GM19452 (cell line): ENCODE measurements at regions not wholly inside any gene's neighbourhood (a gene's known extent, or its start where the extent isn't known, plus 50 kb on each side); places are given as distances from the start of the nearest gene placed in this dataset.
A peak's percentile ranks its signal among the peaks of the same experiment; 100 is the strongest.

Experiments
- ATAC-seq: cut with Tn5 transposase; IDR thresholded peaks from one replicate; pipeline ENCODE4 v1.9.1; 2021; ENCODE audit not compliant: unreplicated experiment

DNA sequence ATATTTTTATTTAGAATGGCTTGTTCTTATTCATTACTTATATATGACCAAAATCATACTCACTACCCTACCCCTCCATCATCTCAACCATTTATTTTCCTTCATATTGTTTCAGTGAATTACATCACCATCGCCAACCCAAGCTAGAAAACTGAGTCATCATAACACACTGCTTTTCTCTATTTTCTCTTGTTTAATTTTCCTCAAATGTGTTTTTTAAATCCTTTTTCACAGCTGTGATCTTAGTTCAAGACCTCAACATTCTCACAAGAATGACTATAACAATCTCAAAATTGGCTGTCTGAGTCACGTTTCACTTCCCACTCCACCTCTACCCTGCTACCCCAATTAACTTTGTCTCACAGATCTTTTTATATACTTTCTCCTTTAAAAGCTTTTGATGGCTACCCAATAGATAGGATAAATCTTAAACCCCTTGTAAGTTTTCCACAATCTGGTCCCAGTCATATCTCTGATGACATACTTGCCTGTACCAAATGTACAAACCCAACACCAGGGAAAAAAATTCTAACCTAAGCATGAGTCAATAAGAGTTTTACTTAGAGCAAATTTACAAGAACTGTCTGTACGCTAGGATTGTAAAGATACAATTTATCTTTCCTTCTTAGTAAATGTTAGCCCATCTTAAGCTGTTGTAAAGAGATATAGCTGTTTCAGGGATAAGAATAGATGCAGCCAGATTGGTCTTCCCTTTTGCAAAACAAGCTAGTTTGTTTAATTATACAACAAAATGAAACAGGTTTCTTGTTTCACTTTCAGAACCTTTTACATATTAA lies 635.1 kb upstream of the SLC39A10 start:
- peak; percentile 78 for ATAC-seq

DNA sequence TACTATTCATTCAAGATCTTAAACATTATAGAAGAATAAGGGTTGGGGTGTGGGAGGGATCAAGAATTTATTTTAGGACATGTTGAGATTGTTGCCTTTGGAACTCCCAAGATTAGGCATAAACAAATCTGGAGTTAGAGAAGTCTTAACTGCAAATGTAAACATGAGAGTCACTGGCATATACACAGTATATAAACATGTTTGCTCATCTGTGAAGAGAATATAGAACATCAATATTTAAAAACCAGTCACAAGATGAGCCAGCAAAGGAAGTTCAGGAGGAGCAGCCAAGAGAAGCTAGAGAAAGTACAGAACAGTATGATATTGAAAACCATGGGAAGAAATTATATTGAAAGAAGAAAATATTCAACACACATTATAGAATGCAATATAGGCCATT lies 638.6 kb upstream of the SLC39A10 start:
- ATAC-seq, result no peak

DNA sequence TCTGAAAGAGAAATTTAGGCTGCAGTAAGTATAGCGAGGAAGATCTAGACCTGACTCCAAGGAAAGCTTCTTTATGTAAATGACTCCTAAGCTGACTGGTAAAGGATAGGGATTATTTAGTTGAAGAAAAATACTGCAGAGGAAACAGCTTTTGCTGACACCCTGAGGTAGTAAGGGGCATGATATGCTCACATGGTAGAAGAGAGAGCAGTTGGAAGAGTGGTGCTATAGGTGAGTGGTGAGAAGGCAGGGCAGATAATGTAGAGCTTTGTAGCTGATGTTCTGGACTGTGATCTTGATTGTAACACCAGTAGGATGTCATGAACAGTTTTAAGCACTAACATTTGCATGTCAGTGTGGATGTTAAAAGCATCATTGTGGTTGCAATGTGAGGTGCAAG lies 639.1 kb upstream of the SLC39A10 start:
- no peak for ATAC-seq

GRCh38 chr2:195016841-195017240 lies 640.2 kb upstream of the SLC39A10 start:
- ATAC-seq, result no peak

DNA sequence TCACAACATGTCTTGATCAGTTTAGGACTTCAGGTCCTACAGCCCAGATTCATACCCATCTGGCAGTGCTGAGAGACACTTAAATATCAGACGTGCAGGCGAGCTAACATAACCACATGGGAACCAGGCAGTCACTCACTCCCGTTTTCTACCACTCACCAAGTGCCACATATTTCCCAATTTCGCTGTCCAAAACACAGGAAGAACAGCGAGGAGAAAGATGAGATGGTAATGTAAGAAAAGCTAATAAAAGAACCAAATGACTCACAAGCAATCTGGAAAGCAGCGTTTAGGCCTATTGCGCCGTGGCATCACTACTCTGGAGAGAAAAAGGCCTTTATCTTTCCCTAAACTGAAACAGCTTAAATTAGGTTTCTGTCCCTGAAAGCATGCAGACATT lies 647.8 kb upstream of the SLC39A10 start:
- ATAC-seq, result no peak

- no peak for ATAC-seq
Measured at GRCh38 chr2:195006856-195007255, 650.2 kb upstream of the SLC39A10 start.

GRCh38 chr2:195003881-195004471 lies 653.0 kb upstream of the SLC39A10 start:
- ATAC-seq, result no peak

- ATAC-seq, result no peak
Measured at GRCh38 chr2:195001924-195002323, 655.1 kb upstream of the SLC39A10 start.

DNA sequence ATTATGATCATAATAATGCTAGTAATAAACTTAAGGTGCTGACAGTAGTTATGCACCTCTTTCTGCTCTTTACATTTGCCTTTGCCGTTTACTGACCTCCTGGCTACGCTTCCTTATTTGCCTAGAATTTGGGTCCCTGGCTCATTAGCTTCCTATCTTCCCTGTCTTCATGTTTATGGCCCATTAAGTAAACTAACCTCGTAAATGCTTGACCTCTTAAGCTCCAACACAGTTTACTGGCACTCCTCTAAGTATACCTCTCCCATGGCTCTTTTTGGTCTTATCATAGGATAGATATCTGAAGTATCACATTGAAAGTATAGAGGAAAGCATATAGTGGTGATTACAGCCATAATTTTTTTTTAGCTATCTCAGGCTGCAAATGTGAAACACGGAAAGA lies 657.3 kb upstream of the SLC39A10 start:
- ATAC-seq, result no peak

GRCh38 chr2:194992648-194993047 lies 664.4 kb upstream of the SLC39A10 start:
- no peak for ATAC-seq

DNA sequence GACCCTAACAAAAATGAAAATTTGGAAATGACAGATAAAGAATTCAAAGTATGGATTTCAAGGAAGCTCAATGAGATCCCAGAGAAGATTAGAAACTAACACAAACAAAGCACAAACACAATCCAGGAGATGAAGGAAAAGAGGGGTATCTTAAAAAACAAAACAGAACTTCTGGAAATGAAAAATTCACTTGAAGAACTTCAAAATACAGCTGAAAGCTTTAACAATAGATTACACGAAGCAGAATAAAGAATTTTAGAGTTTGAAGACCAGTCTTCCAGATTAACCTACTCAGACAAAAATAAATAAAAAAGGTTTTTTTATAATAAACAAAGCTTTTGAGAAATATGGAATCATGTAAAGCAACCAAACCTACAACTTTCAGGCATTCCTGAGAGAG lies 671.8 kb upstream of the SLC39A10 start:
- ATAC-seq, result no peak

DNA sequence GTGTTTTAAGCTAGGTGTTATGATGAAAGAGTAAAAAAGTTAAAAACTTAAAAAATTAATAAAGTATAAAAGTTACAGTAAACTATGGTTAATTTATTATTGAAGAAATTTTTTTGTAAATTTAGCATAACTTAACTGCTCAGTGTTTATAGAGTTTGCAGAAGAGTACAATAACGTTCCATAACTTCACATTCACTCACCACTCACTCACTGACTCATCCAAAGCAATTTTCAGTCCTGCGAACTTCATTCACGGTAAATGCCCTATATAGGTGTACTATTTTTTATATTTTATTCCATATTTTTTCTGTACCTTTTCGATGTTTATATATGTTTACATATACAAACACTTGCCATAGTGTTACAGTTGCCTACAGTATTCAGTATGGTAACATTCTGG lies 694.8 kb upstream of the SLC39A10 start:
- no peak for ATAC-seq

GRCh38 chr2:194954218-194954617 lies 702.8 kb upstream of the SLC39A10 start:
- no peak for ATAC-seq

DNA sequence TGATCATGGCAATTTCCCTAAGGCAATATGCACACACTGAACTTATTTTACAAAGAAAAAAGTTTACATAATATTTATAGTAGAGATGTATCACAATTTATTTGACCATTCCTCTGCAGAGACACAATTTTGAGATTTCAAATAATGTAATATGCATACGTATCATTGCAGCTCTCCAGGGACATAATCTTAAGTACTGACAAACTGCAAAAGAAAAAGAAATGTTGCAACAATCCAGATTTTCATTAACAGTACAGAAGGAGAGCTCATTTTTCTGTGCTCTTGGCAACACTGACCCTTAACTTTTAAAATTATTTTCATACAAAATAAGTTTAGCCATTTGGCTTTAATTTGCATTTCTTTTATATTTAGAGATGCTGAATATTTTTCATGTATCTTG lies 710.2 kb upstream of the SLC39A10 start:
- no peak for ATAC-seq

DNA sequence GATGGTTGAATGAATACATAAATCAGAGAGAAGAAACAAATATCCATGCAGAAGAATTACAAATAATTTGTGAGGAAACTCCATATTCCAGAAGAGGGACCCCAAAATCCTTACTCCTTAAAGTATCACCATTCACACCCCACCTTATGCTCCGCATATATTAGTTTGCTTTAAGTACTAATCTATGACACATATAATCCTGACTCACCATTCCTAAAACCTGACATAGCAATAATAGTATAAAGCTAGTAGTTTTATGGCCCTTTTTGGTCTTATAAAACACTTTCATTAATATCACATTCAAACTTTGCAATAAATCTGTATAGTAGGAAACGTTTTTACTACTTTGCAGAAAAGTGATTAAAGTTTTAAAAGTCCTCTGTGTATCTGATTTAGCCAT lies 719.0 kb upstream of the SLC39A10 start:
- ATAC-seq, result no peak

DNA sequence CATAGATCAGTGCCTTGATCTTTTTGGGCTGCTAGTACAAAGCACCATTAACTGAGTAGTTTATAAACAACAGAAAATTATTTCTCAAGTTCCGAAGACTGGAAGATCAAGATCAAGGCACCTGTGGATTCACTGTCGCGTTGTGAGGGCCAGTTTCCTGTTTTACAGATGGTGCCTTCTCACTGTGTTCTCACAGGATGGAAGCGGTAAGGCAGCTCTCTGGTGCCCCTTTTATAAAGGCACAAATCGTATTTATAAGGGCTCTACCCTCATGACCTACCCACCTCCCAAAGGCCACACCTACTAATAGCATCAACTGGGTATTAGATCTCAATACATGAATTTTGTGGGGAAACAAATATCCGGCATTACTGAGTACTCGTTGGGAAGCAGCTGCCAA lies 729.5 kb upstream of the SLC39A10 start:
- ATAC-seq, result no peak

GRCh38 chr2:194926873-194927272 lies 730.2 kb upstream of the SLC39A10 start:
- ATAC-seq, result no peak

- ATAC-seq, result no peak
Measured at GRCh38 chr2:194925742-194926141, 731.3 kb upstream of the SLC39A10 start.

DNA sequence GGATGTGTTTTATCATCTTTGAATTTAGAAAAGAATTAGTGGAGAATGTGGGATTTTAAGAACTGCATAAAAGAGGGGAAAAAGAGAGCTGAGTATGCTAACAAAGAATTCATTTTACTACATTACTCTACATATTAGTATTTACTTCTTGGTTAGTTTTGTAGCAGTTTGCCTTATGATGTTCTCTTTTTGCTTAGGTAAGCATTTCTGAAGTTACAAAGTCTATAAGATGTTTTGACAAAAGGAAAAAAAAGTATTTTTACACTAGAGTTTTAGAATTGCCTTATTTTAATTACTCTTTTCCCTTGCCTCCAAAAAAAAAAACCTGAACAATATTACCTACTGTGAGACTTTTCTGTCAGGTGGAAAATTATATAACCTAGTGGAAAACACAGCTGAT lies 739.5 kb upstream of the SLC39A10 start:
- no peak for ATAC-seq

- ATAC-seq, result no peak
Measured at GRCh38 chr2:194915485-194915884, 741.5 kb upstream of the SLC39A10 start.

DNA sequence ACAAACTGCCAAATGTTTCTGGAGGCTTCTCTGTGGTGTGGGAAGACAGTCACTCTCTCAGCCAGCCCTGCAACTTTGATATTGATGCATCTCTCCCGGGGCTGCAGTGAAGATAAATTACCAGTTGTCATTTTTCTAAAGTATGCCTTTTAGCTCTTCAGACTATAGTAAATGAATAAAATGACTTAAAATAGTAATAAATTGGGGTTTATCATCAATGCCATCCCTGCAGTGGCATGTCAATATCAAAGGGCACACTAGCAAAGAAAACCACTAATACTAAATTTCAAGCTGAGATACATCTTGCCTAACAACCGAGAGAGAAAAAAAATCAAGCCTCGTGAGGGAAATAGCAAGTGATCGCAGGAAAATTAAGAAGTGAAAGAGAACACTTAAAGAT lies 749.5 kb upstream of the SLC39A10 start:
- ATAC-seq, result no peak

- ATAC-seq, result no peak
Measured at GRCh38 chr2:194896871-194897270, 760.2 kb upstream of the SLC39A10 start.

DNA sequence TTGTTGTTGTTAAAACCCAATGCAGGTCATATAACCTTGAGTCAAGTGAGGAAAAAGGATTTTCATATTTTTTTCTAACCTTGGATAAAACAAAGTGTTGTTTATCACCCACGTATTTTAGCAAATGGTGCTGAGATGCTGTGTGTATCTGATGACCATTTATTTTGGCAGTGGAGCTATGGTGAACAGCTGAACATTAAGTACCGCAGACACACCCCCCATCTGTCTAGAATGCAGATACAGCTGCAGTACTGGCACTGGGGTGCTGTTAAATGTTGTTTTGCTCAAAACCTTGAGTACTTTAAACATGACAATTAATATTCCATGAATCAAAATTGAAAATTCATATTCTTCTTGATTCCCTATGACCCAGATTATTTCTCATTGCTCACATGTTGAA lies 773.3 kb upstream of the SLC39A10 start:
- ATAC-seq, result no peak
